Fibroblast of peridontal ligament (primary cell): ENCODE measurements at regions not wholly inside any gene's neighbourhood (a gene's known extent, or its start where the extent isn't known, plus 50 kb on each side); places are given as distances from the start of the nearest gene placed in this dataset.

Experiments
- DNase-seq: peaks from one replicate; pipeline ENCODE4 v3.0.0-alpha.2; 2010; ENCODE audit errors: extremely low read depth

GRCh38 chr15:87805117-87805820, 451.3 kb downstream of the NTRK3 start:
- no peak for DNase-seq

GRCh38 chr15:87804451-87804850, 452.1 kb downstream of the NTRK3 start:
- DNase-seq, result no peak

GRCh38 chr15:87799838-87800237, 456.7 kb downstream of the NTRK3 start:
- no peak for DNase-seq

- DNase-seq, result no peak
These were observed 457.1 kb downstream of the NTRK3 start for GRCh38 chr15:87799428-87799827.

- no peak for DNase-seq
These were observed 462.8 kb downstream of the NTRK3 start for GRCh38 chr15:87793725-87794124.

GRCh38 chr15:87792250-87793040, 464.1 kb downstream of the NTRK3 start:
- no peak for DNase-seq

- no peak for DNase-seq
These were observed 474.4 kb downstream of the NTRK3 start for GRCh38 chr15:87781959-87782625.

GRCh38 chr15:87779746-87780145, 476.8 kb downstream of the NTRK3 start:
- DNase-seq, result no peak

- no peak for DNase-seq
These were observed 478.2 kb downstream of the NTRK3 start for GRCh38 chr15:87778358-87778757.

GRCh38 chr15:87777054-87777561, 479.4 kb downstream of the NTRK3 start:
- peak; percentile 91 for DNase-seq

GRCh38 chr15:87767516-87767915, 489.0 kb downstream of the NTRK3 start:
- DNase-seq, result no peak

- DNase-seq, result peak; percentile 76
These were observed 491.9 kb downstream of the NTRK3 start for GRCh38 chr15:87764461-87765240.

GRCh38 chr15:87763837-87764236, 492.7 kb downstream of the NTRK3 start:
- no peak for DNase-seq

GRCh38 chr15:87761736-87762509, 494.6 kb downstream of the NTRK3 start:
- DNase-seq, result no peak

- no peak for DNase-seq
These were observed 495.8 kb downstream of the NTRK3 start for GRCh38 chr15:87760547-87761314.

- no peak for DNase-seq
These were observed 497.6 kb downstream of the NTRK3 start for GRCh38 chr15:87758794-87759418.

GRCh38 chr15:87757084-87757483, 499.5 kb downstream of the NTRK3 start:
- DNase-seq, result no peak

- DNase-seq, result no peak
These were observed 500.5 kb downstream of the NTRK3 start for GRCh38 chr15:87756072-87756471.

GRCh38 chr15:87755226-87755625, 501.3 kb downstream of the NTRK3 start:
- DNase-seq, result no peak

GRCh38 chr15:87753539-87753938, 503.0 kb downstream of the NTRK3 start:
- no peak for DNase-seq
